ENCODE measurements at regions not wholly inside any gene's neighbourhood (a gene's known extent, or its start where the extent isn't known, plus 50 kb on each side); places are given as distances from the start of the nearest gene placed in this dataset.
A peak's percentile ranks its signal among the peaks of the same experiment; 100 is the strongest.

DNA sequence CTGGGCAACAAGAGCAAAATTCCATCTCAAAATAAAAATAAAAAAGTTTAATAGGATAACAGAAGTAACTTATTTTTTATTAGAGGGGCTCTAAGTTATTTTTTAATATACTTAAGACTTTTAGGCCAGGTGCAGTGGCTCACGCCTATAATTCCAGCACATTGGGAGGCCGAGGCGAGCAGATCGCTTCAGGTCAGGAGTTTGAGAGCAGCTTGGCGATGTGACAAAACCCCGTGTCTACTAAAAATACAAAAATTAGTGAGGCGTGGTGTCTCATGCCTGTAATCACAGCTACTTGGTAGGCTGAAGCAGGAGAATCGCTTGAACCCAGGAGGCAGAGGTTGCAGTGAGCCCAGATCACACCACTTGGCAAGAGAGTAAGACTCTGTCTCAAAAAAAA lies 180.5 kb upstream of the NR5A2 start:
- Histone ChIP-seq H3K27ac (ENCODE audit: low read depth, low read length) (no peak overlapping the region), H3K4me3 (ENCODE audit: low read length) (no peak overlapping the region), H3K9me3 (ENCODE audit: low read length) (no peaks in the 10 kb centered on the region), H3K4me1 (ENCODE audit: insufficient read depth, low read length) (no peaks in the 10 kb centered on the region), H3K36me3 (ENCODE audit: insufficient read depth, low read length) (no peaks in the 10 kb centered on the region), H3K27me3 (ENCODE audit: insufficient read depth, low read length, poor library complexity, severe bottlenecking) (no peaks in the 10 kb centered on the region)
- no peak for DNase-seq
- CTCF ChIA-PET: no interaction called here
- H3K4me1 Mint-ChIP-seq: no peaks in the 10 kb centered on the region
- POLR2A ChIA-PET: no interaction called here
- H3K9me3 Mint-ChIP-seq: peaks cover 0 to 2% (median 0%) of the 10 kb centered on the region in 5 donors
- no peak overlapping the region for H3K27ac Mint-ChIP-seq
- peaks cover 2 to 13% of the 10 kb centered on the region in 2 donors for H3K27me3 Mint-ChIP-seq
- H3K36me3 Mint-ChIP-seq: no peaks in the 10 kb centered on the region
- no peak overlapping the region for H3K4me3 Mint-ChIP-seq

DNA sequence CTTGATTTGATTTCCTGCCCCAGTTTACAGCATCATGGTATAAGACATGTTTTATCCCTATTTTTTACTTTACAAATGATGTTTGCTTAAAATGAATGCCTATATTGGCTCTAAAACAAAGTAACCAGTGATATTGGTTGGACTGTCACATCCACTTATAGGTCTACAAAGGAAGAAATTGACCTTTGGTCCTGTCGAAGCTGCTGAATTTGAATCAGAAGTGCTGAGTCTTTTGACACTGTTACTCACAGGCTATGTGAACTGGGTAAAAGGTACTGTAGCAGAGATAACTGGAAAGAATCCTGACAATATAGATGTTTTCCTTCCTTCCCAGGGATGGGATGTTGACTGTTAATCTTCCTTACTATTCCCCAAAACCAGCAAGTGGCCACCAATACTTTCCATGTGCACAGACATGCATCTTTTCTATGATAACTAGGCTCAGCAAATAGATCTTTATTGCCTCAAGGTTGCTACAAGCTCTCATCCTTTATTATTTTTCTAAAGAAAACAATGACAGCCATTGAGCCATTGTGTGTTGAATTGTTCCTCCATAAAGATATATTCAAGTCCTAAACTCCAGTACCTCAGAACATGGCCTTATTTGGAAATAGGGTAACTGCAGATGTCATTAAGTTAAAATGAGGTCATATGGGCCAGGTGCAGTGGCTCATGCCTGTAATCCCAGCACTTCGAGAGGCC lies 175.9 kb upstream of the NR5A2 start:
- H3K9me3 Mint-ChIP-seq: peaks cover 0 to 2% (median 0%) of the 10 kb centered on the region in 5 donors
- H3K36me3 ChIP-seq (ENCODE audit: insufficient read depth, low read length): no peaks in the 10 kb centered on the region
- DNase-seq: no peak
- no peak overlapping the region for H3K4me3 ChIP-seq (ENCODE audit: low read length)
- H3K27me3 ChIP-seq (ENCODE audit: insufficient read depth, low read length, poor library complexity, severe bottlenecking): no peaks in the 10 kb centered on the region
- no peaks in the 10 kb centered on the region for H3K36me3 Mint-ChIP-seq
- ChIA-PET POLR2A (no interaction called here), CTCF (no interaction called here)
- no peak overlapping the region for H3K4me3 Mint-ChIP-seq
- H3K27ac Mint-ChIP-seq: no peak overlapping the region
- H3K27me3 Mint-ChIP-seq: peaks cover 0 to 23% of the 10 kb centered on the region in 2 donors
- no peaks in the 10 kb centered on the region for H3K9me3 ChIP-seq (ENCODE audit: low read length)
- no peak overlapping the region for H3K27ac ChIP-seq (ENCODE audit: low read depth, low read length)
- no peaks in the 10 kb centered on the region for H3K4me1 Mint-ChIP-seq
- H3K4me1 ChIP-seq (ENCODE audit: insufficient read depth, low read length): no peaks in the 10 kb centered on the region

DNA sequence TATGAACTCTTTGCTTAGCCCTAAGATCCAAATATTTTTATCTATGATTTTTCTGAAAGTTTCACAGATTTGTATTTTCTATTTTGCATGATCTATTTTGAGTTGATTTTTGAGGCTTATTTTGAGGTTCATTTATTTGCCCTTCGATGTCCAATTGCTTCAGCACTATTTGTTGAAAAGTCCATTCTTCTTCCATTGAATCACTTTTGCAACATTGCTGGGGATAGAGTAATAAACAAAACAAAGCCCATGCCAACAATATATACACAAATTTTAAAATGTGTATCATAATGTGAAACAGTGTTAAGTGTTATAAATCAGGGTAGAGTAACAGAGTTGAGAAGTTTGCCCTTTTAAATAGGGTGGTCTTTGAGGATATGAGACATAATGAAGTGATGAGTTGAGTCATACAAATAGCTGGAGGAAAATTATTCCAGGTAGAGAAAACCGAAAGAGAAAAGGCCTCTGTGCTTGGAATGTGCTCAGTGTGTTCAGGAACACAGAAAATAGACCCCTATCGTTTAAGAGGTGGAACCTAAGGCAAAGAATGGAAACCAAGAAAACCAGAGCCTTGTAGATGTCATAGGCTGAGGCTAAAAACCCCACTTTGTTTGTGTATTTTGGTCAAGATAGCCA lies 172.7 kb upstream of the NR5A2 start:
- Histone ChIP-seq H3K9me3 (ENCODE audit: low read length) (no peaks in the 10 kb centered on the region), H3K4me3 (ENCODE audit: low read length) (no peak overlapping the region), H3K27me3 (ENCODE audit: insufficient read depth, low read length, poor library complexity, severe bottlenecking) (no peaks in the 10 kb centered on the region), H3K36me3 (ENCODE audit: insufficient read depth, low read length) (no peaks in the 10 kb centered on the region), H3K27ac (ENCODE audit: low read depth, low read length) (no peak overlapping the region), H3K4me1 (ENCODE audit: insufficient read depth, low read length) (no peaks in the 10 kb centered on the region)
- ChIA-PET POLR2A (no interaction called here), CTCF (no interaction called here)
- no peak overlapping the region for H3K4me3 Mint-ChIP-seq
- peaks cover 0 to 3% (median 0%) of the 10 kb centered on the region in 3 donors for H3K4me1 Mint-ChIP-seq
- peak overlapping the region in 1 of 8 donors; percentile 26 for H3K27ac Mint-ChIP-seq
- no peak for DNase-seq
- H3K36me3 Mint-ChIP-seq: peaks cover 0 to 3% (median 0%) of the 10 kb centered on the region in 3 donors
- H3K27me3 Mint-ChIP-seq: peaks cover 5 to 26% of the 10 kb centered on the region in 2 donors
- H3K9me3 Mint-ChIP-seq: peaks cover 0 to 2% (median 0%) of the 10 kb centered on the region in 5 donors

DNA sequence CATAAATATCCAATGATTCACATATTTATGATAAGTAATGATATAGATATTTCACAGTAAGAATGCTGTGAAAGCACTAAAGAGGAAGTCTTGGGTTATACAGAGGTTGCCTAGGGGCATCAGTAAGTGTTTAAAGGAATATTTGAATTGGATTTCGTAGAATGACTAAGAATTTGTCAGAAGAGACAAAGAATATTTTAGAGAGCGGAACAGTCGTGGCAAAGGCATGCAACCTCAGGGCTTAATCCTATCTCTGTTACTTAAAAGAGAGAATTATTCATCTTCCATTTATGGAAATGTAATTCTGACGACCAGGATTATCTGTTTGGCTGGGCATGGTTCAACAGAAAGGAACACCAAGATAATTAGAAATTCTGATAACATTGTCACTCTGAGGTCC lies 171.9 kb upstream of the NR5A2 start:
- H3K27ac Mint-ChIP-seq: no peak overlapping the region
- peaks cover 0 to 3% (median 0%) of the 10 kb centered on the region in 3 donors for H3K36me3 Mint-ChIP-seq
- Histone ChIP-seq H3K36me3 (ENCODE audit: insufficient read depth, low read length) (no peaks in the 10 kb centered on the region), H3K27me3 (ENCODE audit: insufficient read depth, low read length, poor library complexity, severe bottlenecking) (no peaks in the 10 kb centered on the region), H3K27ac (ENCODE audit: low read depth, low read length) (no peak overlapping the region), H3K9me3 (ENCODE audit: low read length) (no peaks in the 10 kb centered on the region), H3K4me1 (ENCODE audit: insufficient read depth, low read length) (no peaks in the 10 kb centered on the region), H3K4me3 (ENCODE audit: low read length) (no peak overlapping the region)
- DNase-seq: no peak
- H3K4me1 Mint-ChIP-seq: peaks cover 0 to 3% (median 0%) of the 10 kb centered on the region in 3 donors
- POLR2A ChIA-PET: no interaction called here
- CTCF ChIA-PET: no interaction called here
- no peak overlapping the region for H3K4me3 Mint-ChIP-seq
- peaks cover 5 to 26% of the 10 kb centered on the region in 2 donors for H3K27me3 Mint-ChIP-seq
- peaks cover 0 to 2% (median 0%) of the 10 kb centered on the region in 5 donors for H3K9me3 Mint-ChIP-seq

DNA sequence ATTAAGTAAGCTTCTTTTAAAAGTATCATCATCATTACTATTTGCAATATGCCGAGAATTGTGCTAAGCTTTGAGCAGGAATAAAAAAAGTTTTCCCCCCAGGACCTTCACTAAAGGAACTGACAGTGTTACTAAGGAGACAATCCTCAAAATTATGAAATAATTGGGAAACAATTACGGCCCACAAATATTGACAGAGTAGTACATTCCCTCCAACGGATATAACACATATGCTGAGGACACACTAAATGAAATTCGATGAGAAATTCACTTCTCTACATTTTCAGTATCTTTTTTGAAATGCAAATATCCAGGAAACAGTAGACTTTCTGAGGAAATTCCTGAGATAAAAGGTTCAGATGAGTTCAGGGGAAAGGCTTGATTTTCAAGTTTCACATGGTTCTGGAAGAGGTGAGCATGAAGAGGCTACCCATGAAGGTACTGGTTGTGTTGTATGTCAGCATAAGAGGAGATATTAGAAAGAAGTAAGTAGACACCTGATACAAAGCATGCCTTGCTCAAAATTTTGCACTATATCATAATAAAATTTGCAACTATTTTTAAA lies 171.2 kb upstream of the NR5A2 start:
- Mint-ChIP-seq H3K27me3 (peaks cover 5 to 26% of the 10 kb centered on the region in 2 donors), H3K27ac (no peak overlapping the region), H3K9me3 (no peaks in the 10 kb centered on the region), H3K4me1 (peaks cover 0 to 3% (median 0%) of the 10 kb centered on the region in 3 donors), H3K4me3 (no peak overlapping the region), H3K36me3 (peaks cover 0 to 3% (median 0%) of the 10 kb centered on the region in 3 donors)
- H3K27me3 ChIP-seq (ENCODE audit: insufficient read depth, low read length, poor library complexity, severe bottlenecking): no peaks in the 10 kb centered on the region
- H3K9me3 ChIP-seq (ENCODE audit: low read length): no peaks in the 10 kb centered on the region
- no peak for DNase-seq
- no peaks in the 10 kb centered on the region for H3K36me3 ChIP-seq (ENCODE audit: insufficient read depth, low read length)
- CTCF ChIA-PET: no interaction called here
- no peak overlapping the region for H3K27ac ChIP-seq (ENCODE audit: low read depth, low read length)
- POLR2A ChIA-PET: no interaction called here
- H3K4me3 ChIP-seq (ENCODE audit: low read length): no peak overlapping the region
- H3K4me1 ChIP-seq (ENCODE audit: insufficient read depth, low read length): no peaks in the 10 kb centered on the region

DNA sequence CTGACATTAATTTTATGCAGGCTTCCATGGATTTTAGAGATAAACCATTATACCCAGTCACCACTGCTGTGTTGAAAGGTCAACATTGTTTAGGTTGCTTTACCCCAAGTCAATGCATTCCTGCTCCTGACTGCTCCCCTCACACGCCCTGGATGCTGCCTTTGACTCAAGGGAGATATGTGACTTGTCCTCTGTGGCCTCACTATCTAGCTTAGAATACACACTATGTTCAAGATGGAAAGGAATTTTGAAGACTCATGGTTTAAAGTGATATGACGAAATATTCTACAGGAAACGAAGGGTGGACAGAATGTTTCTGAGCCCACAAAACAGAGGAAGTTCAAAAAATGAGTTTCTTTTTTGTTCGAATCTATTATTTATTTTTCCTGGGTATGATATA lies 170.4 kb upstream of the NR5A2 start:
- no peak overlapping the region for H3K4me3 Mint-ChIP-seq
- H3K4me3 ChIP-seq (ENCODE audit: low read length): no peak overlapping the region
- ChIA-PET CTCF (no interaction called here), POLR2A (no interaction called here)
- H3K36me3 Mint-ChIP-seq: peaks cover 0 to 3% (median 0%) of the 10 kb centered on the region in 3 donors
- H3K9me3 Mint-ChIP-seq: peaks cover 0 to 2% (median 0%) of the 10 kb centered on the region in 5 donors
- no peaks in the 10 kb centered on the region for H3K9me3 ChIP-seq (ENCODE audit: low read length)
- H3K27ac Mint-ChIP-seq: no peak overlapping the region
- DNase-seq: no peak
- H3K4me1 Mint-ChIP-seq: peaks cover 0 to 3% (median 0%) of the 10 kb centered on the region in 3 donors
- no peaks in the 10 kb centered on the region for H3K27me3 ChIP-seq (ENCODE audit: insufficient read depth, low read length, poor library complexity, severe bottlenecking)
- H3K27me3 Mint-ChIP-seq: peaks cover 5 to 31% of the 10 kb centered on the region in 2 donors
- no peaks in the 10 kb centered on the region for H3K4me1 ChIP-seq (ENCODE audit: insufficient read depth, low read length)
- no peaks in the 10 kb centered on the region for H3K36me3 ChIP-seq (ENCODE audit: insufficient read depth, low read length)
- H3K27ac ChIP-seq (ENCODE audit: low read depth, low read length): no peak overlapping the region

DNA sequence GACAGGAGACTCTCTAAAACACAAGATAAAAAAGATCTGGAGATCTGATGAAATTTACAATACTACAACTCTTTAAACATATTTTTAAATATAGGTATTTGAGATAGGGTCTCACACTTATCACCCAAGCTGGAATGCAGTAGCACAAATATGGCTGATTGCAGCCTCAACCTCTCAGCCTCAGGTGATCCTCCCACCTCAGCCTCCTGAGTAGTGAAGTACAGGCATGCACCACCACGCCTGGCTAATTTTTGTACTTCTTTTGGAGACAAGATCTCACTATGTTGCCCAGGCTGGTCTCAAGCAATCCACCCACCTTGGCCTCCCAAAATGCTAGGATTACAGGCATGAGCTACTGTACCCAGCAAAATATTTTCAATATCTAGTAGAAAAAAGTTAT lies 170.0 kb upstream of the NR5A2 start:
- Histone ChIP-seq H3K9me3 (ENCODE audit: low read length) (no peaks in the 10 kb centered on the region), H3K4me3 (ENCODE audit: low read length) (no peak overlapping the region), H3K27me3 (ENCODE audit: insufficient read depth, low read length, poor library complexity, severe bottlenecking) (no peaks in the 10 kb centered on the region), H3K4me1 (ENCODE audit: insufficient read depth, low read length) (no peaks in the 10 kb centered on the region), H3K27ac (ENCODE audit: low read depth, low read length) (no peak overlapping the region), H3K36me3 (ENCODE audit: insufficient read depth, low read length) (no peaks in the 10 kb centered on the region)
- DNase-seq: no peak
- Mint-ChIP-seq H3K4me3 (no peak overlapping the region), H3K27me3 (peaks cover 5 to 29% of the 10 kb centered on the region in 2 donors), H3K9me3 (peaks cover 0 to 2% (median 0%) of the 10 kb centered on the region in 5 donors), H3K27ac (no peak overlapping the region), H3K36me3 (peaks cover 0 to 3% (median 0%) of the 10 kb centered on the region in 3 donors), H3K4me1 (peaks cover 0 to 3% (median 0%) of the 10 kb centered on the region in 3 donors)
- ChIA-PET POLR2A (no interaction called here), CTCF (no interaction called here)

DNA sequence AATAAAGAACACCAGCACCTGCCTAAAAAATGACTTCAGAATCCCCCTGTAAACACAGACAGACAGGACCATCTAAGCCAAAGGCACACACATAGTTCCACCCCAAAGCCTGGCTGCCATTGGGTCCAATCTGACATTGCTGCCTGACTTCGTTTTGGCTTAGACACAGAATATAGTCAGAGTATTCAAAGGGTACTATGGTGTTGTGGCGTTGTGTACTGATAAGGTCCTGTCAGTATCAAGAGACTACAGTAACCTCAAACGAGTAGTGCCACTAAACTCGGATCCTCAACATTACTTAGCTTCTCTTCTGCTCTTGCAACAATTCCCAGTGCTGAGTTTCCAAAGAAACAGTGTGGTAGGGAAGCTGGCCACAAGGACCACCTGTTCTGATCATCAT lies 169.3 kb upstream of the NR5A2 start:
- Histone ChIP-seq H3K36me3 (ENCODE audit: insufficient read depth, low read length) (no peaks in the 10 kb centered on the region), H3K4me3 (ENCODE audit: low read length) (no peak overlapping the region), H3K9me3 (ENCODE audit: low read length) (no peaks in the 10 kb centered on the region), H3K27me3 (ENCODE audit: insufficient read depth, low read length, poor library complexity, severe bottlenecking) (no peaks in the 10 kb centered on the region), H3K27ac (ENCODE audit: low read depth, low read length) (no peak overlapping the region), H3K4me1 (ENCODE audit: insufficient read depth, low read length) (no peaks in the 10 kb centered on the region)
- Mint-ChIP-seq H3K9me3 (peaks cover 0 to 2% (median 0%) of the 10 kb centered on the region in 5 donors), H3K27me3 (peaks cover 5 to 27% of the 10 kb centered on the region in 2 donors), H3K27ac (no peak overlapping the region), H3K4me3 (no peak overlapping the region), H3K36me3 (peaks cover 0 to 3% (median 0%) of the 10 kb centered on the region in 3 donors), H3K4me1 (peaks cover 0 to 3% (median 0%) of the 10 kb centered on the region in 3 donors)
- CTCF ChIA-PET: no interaction called here
- POLR2A ChIA-PET: no interaction called here
- DNase-seq: no peak

Measured in CD8-positive, alpha-beta memory T cell (primary cell).